ENCODE measurements at regions not wholly inside any gene's neighbourhood (a gene's known extent, or its start where the extent isn't known, plus 50 kb on each side); places are given as distances from the start of the nearest gene placed in this dataset.

DNA sequence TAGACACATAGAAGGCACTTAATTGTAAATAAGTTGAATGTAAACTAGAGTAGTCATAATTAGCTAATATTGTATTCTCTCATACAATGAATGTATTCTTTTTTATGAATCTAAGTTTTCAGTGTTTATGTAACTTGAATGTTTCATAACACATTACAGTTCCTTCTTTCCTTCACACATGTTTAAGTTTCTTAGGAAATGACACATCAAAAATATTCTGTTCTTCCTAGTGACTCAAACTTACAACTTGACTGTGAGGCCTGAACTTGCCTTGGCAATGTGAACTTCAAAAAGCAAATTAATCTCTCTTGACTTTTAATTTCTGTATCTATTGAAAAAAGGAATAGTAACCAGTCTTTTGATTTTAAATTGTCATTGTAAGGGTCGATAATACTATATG, 700.1 kb downstream of the KCNT2 start:
- H3K79me2 ChIP-seq (ENCODE audit: insufficient read depth, low read depth, low read length): no peaks in the 10 kb centered on the region
- H2AFZ ChIP-seq (ENCODE audit: low read length): no peak overlapping the region
- ChIA-PET CTCF (ENCODE audit: unreplicated experiment) (no interaction called here), POLR2A (no interaction called here)
- no peaks in the 10 kb centered on the region for H3K4me1 ChIP-seq (ENCODE audit: insufficient read depth, low read length, poor library complexity, severe bottlenecking)
- no peak for DNase-seq (ENCODE audit: low spot score)
- H3K27ac ChIP-seq (ENCODE audit: low read depth, low read length, poor library complexity, severe bottlenecking): no peak overlapping the region
- H3K9me3 ChIP-seq (ENCODE audit: low read length): no peaks in the 10 kb centered on the region
- no peaks in the 10 kb centered on the region for H3K36me3 ChIP-seq (ENCODE audit: insufficient read depth, low read length)
- H3K4me2 ChIP-seq (ENCODE audit: low read length): no peak overlapping the region
- H3K4me3 ChIP-seq (ENCODE audit: low read depth, low read length, poor library complexity, severe bottlenecking): no peak overlapping the region
- no peak for TF ChIP-seq EZH2phosphoT487 (IDR thresholded peaks at IDR 0.05; ENCODE audit: borderline replicate concordance, low read depth, low read length)
- TF ChIP-seq, protein P1, sequence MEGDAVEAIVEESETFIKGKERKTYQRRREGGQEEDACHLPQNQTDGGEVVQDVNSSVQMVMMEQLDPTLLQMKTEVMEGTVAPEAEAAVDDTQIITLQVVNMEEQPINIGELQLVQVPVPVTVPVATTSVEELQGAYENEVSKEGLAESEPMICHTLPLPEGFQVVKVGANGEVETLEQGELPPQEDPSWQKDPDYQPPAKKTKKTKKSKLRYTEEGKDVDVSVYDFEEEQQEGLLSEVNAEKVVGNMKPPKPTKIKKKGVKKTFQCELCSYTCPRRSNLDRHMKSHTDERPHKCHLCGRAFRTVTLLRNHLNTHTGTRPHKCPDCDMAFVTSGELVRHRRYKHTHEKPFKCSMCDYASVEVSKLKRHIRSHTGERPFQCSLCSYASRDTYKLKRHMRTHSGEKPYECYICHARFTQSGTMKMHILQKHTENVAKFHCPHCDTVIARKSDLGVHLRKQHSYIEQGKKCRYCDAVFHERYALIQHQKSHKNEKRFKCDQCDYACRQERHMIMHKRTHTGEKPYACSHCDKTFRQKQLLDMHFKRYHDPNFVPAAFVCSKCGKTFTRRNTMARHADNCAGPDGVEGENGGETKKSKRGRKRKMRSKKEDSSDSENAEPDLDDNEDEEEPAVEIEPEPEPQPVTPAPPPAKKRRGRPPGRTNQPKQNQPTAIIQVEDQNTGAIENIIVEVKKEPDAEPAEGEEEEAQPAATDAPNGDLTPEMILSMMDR (conservative IDR thresholded peaks at IDR 0.05; ENCODE audit: low read length): no peak
- H3K9me2 ChIP-seq (ENCODE audit: insufficient read depth, low read length): no peaks in the 10 kb centered on the region
- intact Hi-C loops (cut with micrococcal nuclease; ENCODE audit: unreplicated experiment): no loop called here
- H4K20me1 ChIP-seq (ENCODE audit: insufficient read depth, low read length): no peaks in the 10 kb centered on the region
- BruUV-seq (replicated peaks): no TSS peak

DNA sequence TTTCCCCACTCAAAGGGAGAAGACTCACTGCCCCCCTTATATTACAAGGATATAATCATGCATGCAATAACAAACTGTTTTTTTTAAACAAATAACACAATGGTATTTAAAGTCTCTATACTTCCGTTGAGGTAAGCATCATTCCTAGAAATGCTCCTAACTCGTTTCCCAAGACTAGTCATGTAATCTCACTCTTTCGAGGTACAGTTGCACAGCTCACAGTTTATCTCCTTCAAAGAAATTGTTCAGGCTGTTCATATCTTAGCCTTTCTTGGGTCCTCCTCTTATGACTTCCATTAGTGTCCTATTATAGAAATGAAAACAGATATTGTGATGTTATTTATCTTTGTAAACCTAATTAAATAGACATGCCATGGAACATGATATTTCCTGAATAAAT, 705.0 kb downstream of the KCNT2 start:
- BruUV-seq (replicated peaks): no TSS peak

DNA sequence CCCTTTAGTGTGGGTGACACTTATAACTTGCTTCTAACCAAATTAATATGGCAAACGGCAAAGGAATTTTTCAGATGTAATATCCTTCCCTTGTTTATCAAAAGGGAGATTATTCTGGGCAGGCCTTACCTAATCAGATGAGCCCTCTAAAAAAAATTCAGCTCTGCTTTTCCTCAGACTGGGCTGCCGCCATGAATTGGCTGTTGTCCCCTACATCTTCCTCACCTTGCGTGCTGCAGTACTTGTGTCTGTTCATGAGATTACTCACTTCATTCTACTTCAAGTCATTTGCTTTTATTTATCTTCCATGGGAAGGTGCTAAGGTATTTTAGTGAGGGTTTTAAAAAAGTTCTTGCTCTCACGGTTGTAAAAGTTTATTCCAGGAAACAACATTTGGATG, 705.5 kb downstream of the KCNT2 start:
- TF ChIP-seq, protein P1 (conservative IDR thresholded peaks at IDR 0.05; ENCODE audit: low read length): no peak
- no peak for TF ChIP-seq EZH2phosphoT487 (IDR thresholded peaks at IDR 0.05; ENCODE audit: borderline replicate concordance, low read depth, low read length)
- DNase-seq (ENCODE audit: low spot score): no peak
- intact Hi-C loops (cut with micrococcal nuclease; ENCODE audit: unreplicated experiment): no loop called here
- CTCF ChIA-PET (ENCODE audit: unreplicated experiment): no interaction called here
- POLR2A ChIA-PET: no interaction called here
- no peaks in the 10 kb centered on the region for H3K79me2 ChIP-seq (ENCODE audit: insufficient read depth, low read depth, low read length)
- no peaks in the 10 kb centered on the region for H3K9me3 ChIP-seq (ENCODE audit: low read length)
- no peaks in the 10 kb centered on the region for H3K9me2 ChIP-seq (ENCODE audit: insufficient read depth, low read length)
- H3K4me3 ChIP-seq (ENCODE audit: low read depth, low read length, poor library complexity, severe bottlenecking): no peak overlapping the region
- H4K20me1 ChIP-seq (ENCODE audit: insufficient read depth, low read length): no peaks in the 10 kb centered on the region
- H3K4me1 ChIP-seq (ENCODE audit: insufficient read depth, low read length, poor library complexity, severe bottlenecking): no peaks in the 10 kb centered on the region
- BruUV-seq (replicated peaks): no TSS peak
- no peak overlapping the region for H2AFZ ChIP-seq (ENCODE audit: low read length)
- no peak overlapping the region for H3K4me2 ChIP-seq (ENCODE audit: low read length)
- H3K36me3 ChIP-seq (ENCODE audit: insufficient read depth, low read length): no peaks in the 10 kb centered on the region
- H3K27ac ChIP-seq (ENCODE audit: low read depth, low read length, poor library complexity, severe bottlenecking): no peak overlapping the region

More for the DNA sequence above, 705.0 kb downstream of the KCNT2 start:
- H3K79me2 ChIP-seq (ENCODE audit: insufficient read depth, low read depth, low read length): no peaks in the 10 kb centered on the region
- no peak overlapping the region for H3K4me2 ChIP-seq (ENCODE audit: low read length)
- ChIA-PET POLR2A (no interaction called here), CTCF (ENCODE audit: unreplicated experiment) (no interaction called here)
- no peaks in the 10 kb centered on the region for H3K9me3 ChIP-seq (ENCODE audit: low read length)
- intact Hi-C loops (cut with micrococcal nuclease; ENCODE audit: unreplicated experiment): no loop called here
- no peaks in the 10 kb centered on the region for H3K36me3 ChIP-seq (ENCODE audit: insufficient read depth, low read length)
- no peak overlapping the region for H3K4me3 ChIP-seq (ENCODE audit: low read depth, low read length, poor library complexity, severe bottlenecking)
- H2AFZ ChIP-seq (ENCODE audit: low read length): no peak overlapping the region
- H4K20me1 ChIP-seq (ENCODE audit: insufficient read depth, low read length): no peaks in the 10 kb centered on the region
- no peaks in the 10 kb centered on the region for H3K4me1 ChIP-seq (ENCODE audit: insufficient read depth, low read length, poor library complexity, severe bottlenecking)
- no peaks in the 10 kb centered on the region for H3K9me2 ChIP-seq (ENCODE audit: insufficient read depth, low read length)
- TF ChIP-seq, protein P1 (conservative IDR thresholded peaks at IDR 0.05; ENCODE audit: low read length): no peak
- TF ChIP-seq EZH2phosphoT487 (IDR thresholded peaks at IDR 0.05; ENCODE audit: borderline replicate concordance, low read depth, low read length): no peak
- DNase-seq (ENCODE audit: low spot score): no peak
- H3K27ac ChIP-seq (ENCODE audit: low read depth, low read length, poor library complexity, severe bottlenecking): no peak overlapping the region
